Colonic mucosa (tissue), 4 donors: ENCODE measurements at regions not wholly inside any gene's neighbourhood (a gene's known extent, or its start where the extent isn't known, plus 50 kb on each side); places are given as distances from the start of the nearest gene placed in this dataset.

Experiments used
- DNase-seq: peaks from one replicate; pipeline ENCODE4 v3.0.0-alpha.2; 2020
- H3K27ac ChIP-seq: fragments of 200-600 bp; one replicate; pipeline ENCODE4 v1.8.0; 2021
- H3K27me3 ChIP-seq: fragments of 200-600 bp; one replicate; pipeline ENCODE4 v1.8.0; 2021
- H3K36me3 ChIP-seq: fragments of 200-600 bp; one replicate; pipeline ENCODE4 v1.8.0; 2021
- H3K4me1 ChIP-seq: fragments of 200-600 bp; one replicate; pipeline ENCODE4 v1.8.0; 2021; ENCODE audit warnings: mild to moderate bottlenecking
- H3K4me3 ChIP-seq: fragments of 200-600 bp; one replicate; pipeline ENCODE4 v1.8.0; 2021
- H3K9ac ChIP-seq, 2 donors: one replicate each; pipeline ENCODE4 v1.7.0; 2013; ENCODE audit warnings: control low read depth in 2 of 2, low read depth in 2 of 2, low read length in 2 of 2
- H3K9me3 ChIP-seq: fragments of 200-600 bp; one replicate; pipeline ENCODE4 v1.8.0; 2021
- intact Hi-C: fragments of 100-400 bp; cut with DNase I; formaldehyde crosslinking; loops from one replicate; pipeline ENCODE4 v1.14.1; 2022
- TF ChIP-seq, protein P1 (sequence below): fragments of 200-600 bp; IDR thresholded peaks from one replicate; pipeline ENCODE4 v1.8.0; 2022; ENCODE audit warnings: antibody characterized with exemption, mild to moderate bottlenecking
- donor health status: healthy.
- donor health status: DM: no; HTN: no; CAD: no.
- donor health status: DM: no; HTN: no; CAD: no.

DNA sequence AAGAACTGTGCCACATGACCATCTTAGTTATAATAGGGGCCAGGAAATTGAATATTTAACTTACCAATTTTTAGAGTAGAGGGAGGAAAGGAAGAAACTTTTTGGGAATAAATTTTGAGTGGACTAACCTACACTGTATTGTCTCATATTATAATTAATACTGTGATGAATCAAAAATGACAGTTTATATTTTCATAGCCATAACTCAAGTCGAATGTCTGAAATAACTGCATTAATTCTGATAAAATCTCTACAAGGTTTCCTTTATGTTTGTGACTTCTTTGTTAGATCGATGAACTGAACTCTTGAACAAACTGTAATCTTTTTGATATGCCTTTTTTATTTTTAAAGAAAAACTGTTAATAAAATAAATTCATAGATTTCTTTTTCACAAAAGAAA is 132.8 kb upstream of the DPH6 start:
- no peaks in the 10 kb centered on the region for H3K27me3 ChIP-seq
- TF ChIP-seq, protein P1, sequence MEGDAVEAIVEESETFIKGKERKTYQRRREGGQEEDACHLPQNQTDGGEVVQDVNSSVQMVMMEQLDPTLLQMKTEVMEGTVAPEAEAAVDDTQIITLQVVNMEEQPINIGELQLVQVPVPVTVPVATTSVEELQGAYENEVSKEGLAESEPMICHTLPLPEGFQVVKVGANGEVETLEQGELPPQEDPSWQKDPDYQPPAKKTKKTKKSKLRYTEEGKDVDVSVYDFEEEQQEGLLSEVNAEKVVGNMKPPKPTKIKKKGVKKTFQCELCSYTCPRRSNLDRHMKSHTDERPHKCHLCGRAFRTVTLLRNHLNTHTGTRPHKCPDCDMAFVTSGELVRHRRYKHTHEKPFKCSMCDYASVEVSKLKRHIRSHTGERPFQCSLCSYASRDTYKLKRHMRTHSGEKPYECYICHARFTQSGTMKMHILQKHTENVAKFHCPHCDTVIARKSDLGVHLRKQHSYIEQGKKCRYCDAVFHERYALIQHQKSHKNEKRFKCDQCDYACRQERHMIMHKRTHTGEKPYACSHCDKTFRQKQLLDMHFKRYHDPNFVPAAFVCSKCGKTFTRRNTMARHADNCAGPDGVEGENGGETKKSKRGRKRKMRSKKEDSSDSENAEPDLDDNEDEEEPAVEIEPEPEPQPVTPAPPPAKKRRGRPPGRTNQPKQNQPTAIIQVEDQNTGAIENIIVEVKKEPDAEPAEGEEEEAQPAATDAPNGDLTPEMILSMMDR: no peak
- H3K4me1 ChIP-seq: no peaks in the 10 kb centered on the region
- DNase-seq: no peak
- no peak overlapping the region for H3K4me3 ChIP-seq
- H3K9ac ChIP-seq: no peak overlapping the region
- H3K36me3 ChIP-seq: no peaks in the 10 kb centered on the region
- H3K27ac ChIP-seq: no peak overlapping the region
- no peaks in the 10 kb centered on the region for H3K9me3 ChIP-seq
- intact Hi-C loops: no loop called here

DNA sequence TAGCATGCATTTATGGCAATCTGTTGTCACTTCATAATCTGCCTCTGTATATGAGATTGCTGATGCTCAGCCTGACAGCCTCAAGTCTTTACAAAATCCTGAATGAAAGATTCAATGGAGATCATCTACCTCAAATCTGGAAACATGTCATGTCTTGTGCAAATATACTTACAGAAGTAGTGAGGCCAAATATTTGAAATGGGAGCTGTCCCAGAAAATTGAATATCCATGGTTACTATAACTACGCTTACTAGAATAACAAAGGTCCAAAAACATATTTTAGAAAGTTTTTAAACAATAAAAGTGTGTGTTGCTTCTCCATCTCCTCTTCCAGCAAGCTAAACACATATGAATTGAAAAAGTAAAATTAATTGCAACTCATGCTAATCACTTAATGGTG is 133.2 kb upstream of the DPH6 start:
- H3K4me3 ChIP-seq: no peak overlapping the region
- H3K27ac ChIP-seq: no peak overlapping the region
- H3K36me3 ChIP-seq: no peaks in the 10 kb centered on the region
- no peaks in the 10 kb centered on the region for H3K9me3 ChIP-seq
- H3K9ac ChIP-seq: no peak overlapping the region
- no peaks in the 10 kb centered on the region for H3K4me1 ChIP-seq
- intact Hi-C loops: no loop called here
- TF ChIP-seq, protein P1: no peak
- H3K27me3 ChIP-seq: no peaks in the 10 kb centered on the region
- DNase-seq: no peak

DNA sequence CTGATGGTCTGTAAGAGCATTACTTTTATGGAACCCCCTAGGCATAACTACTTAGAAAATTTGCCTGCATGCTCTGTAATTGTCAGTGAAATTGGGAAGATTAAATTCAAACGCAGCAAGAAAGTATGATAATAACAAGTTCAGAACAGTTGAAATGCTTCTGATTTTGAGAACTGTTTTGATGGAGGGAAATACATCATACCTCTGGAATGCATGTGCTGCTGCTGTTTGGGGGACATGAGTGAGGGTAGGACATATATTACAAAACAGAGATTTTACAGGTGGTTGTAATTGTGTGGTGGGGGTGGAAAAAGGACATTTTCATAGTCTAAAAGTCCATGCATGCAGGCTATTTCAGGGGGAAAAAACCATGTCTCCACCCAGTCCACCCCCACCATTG is 135.0 kb upstream of the DPH6 start:
- Histone ChIP-seq H3K36me3 (no peaks in the 10 kb centered on the region), H3K9me3 (no peaks in the 10 kb centered on the region), H3K27me3 (no peaks in the 10 kb centered on the region), H3K27ac (no peak overlapping the region), H3K4me3 (no peak overlapping the region), H3K9ac (no peak overlapping the region), H3K4me1 (no peaks in the 10 kb centered on the region)
- DNase-seq: no peak
- TF ChIP-seq, protein P1: no peak
- intact Hi-C loops: no loop called here

DNA sequence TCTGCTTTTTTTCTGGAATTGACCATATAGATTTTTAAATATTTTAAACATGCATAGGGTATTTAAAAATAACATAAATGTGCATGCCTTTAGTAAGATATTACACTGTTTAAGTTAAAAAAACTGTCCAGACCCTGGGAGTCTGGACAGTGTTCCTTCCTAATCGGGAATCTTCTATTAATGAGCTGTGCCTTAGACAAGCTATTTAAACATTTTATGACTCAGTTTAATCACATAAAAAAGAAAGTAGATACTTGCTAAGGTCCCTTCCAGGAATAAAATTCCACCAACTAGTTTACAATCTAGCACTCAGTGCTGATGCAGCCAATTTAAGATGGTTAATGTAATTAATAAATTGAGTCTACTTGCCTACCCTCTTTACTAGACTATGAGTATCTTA is 140.4 kb upstream of the DPH6 start:
- Histone ChIP-seq H3K9ac (no peak overlapping the region), H3K4me3 (no peak overlapping the region), H3K4me1 (no peaks in the 10 kb centered on the region), H3K9me3 (no peaks in the 10 kb centered on the region), H3K36me3 (no peaks in the 10 kb centered on the region), H3K27ac (no peak overlapping the region), H3K27me3 (no peaks in the 10 kb centered on the region)
- TF ChIP-seq, protein P1: no peak
- intact Hi-C loops: no loop called here
- DNase-seq: no peak

DNA sequence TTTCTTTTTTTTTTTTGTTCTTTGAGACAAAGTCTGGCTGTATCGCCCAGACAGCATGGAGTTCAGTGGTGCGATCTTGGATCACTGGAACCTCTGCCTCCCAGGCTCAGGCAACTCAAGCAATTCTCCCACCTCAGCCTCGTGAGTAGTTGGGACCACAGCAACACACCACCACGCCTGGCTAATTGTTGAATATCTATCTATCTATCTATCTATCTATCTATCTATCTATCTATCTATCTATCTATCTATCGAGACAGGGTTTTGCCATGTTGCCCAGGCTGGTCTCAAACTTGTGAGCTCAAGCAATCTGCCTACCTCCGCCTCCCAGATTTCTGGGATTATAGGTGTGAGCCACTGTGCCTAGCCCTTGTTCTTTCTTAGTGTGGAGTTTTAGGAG is 143.3 kb upstream of the DPH6 start:
- intact Hi-C loops: no loop called here
- no peak overlapping the region for H3K9ac ChIP-seq
- no peaks in the 10 kb centered on the region for H3K27me3 ChIP-seq
- no peaks in the 10 kb centered on the region for H3K9me3 ChIP-seq
- no peak for DNase-seq
- H3K4me1 ChIP-seq: no peaks in the 10 kb centered on the region
- H3K4me3 ChIP-seq: no peak overlapping the region
- TF ChIP-seq, protein P1: no peak
- no peak overlapping the region for H3K27ac ChIP-seq
- no peaks in the 10 kb centered on the region for H3K36me3 ChIP-seq

DNA sequence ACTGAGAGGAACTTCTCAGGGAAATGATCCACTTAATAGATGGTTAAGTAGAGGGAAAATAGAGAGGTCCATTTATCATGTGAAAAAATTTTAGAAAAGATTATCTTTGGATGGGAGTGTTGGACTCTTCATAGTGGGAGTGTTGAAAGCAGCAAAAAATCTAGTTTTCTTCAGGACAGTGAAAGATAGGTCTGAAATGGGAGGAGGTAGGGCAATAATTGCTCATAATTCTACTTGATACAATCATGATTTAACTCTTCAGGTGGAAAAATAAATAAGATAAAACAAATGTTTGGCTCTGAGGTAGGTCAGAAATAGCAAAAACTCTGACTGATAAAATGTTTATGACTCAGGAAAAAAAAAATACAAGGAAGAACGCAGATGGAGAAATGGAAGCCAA is 144.1 kb upstream of the DPH6 start:
- Histone ChIP-seq H3K4me1 (no peaks in the 10 kb centered on the region), H3K36me3 (no peaks in the 10 kb centered on the region), H3K4me3 (no peak overlapping the region), H3K27me3 (no peaks in the 10 kb centered on the region), H3K9me3 (no peaks in the 10 kb centered on the region), H3K27ac (no peak overlapping the region), H3K9ac (no peak overlapping the region)
- TF ChIP-seq, protein P1: no peak
- DNase-seq: no peak
- intact Hi-C loops: no loop called here
